ENCODE measurements at regions not wholly inside any gene's neighbourhood (a gene's known extent, or its start where the extent isn't known, plus 50 kb on each side); places are given as distances from the start of the nearest gene placed in this dataset.
"Not testable (repeated sequence)": the region's sequence is repeated elsewhere in the genome, so short reads cannot be mapped to it uniquely, and the experiment has no call there.

DNA sequence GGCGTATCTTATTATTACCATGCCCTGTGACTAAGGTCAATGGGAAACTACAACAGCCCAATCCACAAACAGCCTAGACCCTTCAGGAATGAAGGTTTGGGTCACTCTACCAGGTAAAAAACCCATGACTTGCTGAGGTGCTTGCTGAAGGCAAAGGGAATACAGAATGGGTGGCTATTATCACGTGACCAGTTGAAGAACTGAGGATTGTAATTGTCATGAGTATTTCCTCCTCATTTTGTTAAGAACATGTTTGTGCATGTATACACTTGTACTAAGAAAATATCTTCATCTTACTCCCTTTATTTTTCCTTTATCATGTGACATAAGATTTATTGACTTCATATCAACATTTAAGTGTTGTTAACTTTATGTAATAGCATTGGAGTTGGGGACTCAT lies 729.2 kb upstream of the SEMA6D start:
- TF ChIP-seq, protein P1, sequence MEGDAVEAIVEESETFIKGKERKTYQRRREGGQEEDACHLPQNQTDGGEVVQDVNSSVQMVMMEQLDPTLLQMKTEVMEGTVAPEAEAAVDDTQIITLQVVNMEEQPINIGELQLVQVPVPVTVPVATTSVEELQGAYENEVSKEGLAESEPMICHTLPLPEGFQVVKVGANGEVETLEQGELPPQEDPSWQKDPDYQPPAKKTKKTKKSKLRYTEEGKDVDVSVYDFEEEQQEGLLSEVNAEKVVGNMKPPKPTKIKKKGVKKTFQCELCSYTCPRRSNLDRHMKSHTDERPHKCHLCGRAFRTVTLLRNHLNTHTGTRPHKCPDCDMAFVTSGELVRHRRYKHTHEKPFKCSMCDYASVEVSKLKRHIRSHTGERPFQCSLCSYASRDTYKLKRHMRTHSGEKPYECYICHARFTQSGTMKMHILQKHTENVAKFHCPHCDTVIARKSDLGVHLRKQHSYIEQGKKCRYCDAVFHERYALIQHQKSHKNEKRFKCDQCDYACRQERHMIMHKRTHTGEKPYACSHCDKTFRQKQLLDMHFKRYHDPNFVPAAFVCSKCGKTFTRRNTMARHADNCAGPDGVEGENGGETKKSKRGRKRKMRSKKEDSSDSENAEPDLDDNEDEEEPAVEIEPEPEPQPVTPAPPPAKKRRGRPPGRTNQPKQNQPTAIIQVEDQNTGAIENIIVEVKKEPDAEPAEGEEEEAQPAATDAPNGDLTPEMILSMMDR (IDR thresholded peaks at IDR 0.05), result not testable (repeated sequence)
- not testable (repeated sequence) for TF ChIP-seq EP300 (IDR thresholded peaks at IDR 0.05)
